Endothelial cell of umbilical vein (primary cell): ENCODE measurements at regions not wholly inside any gene's neighbourhood (a gene's known extent, or its start where the extent isn't known, plus 50 kb on each side); places are given as distances from the start of the nearest gene placed in this dataset.

Source experiments
- BruUV-seq: library from RNA; stranded (reverse); fragments of 400-500 nt; replicated peaks from 2 replicates; lab custom pipeline; 2021; lab: Mats Ljungman, UMichigan
- CTCF ChIA-PET: fragments of 300-600, 350-600 bp; sonication (Branson Sonifier 250); formaldehyde crosslinking; loops from one replicate; lab custom pipeline; 2021; ENCODE audit warnings: antibody characterized with exemption, inconsistent platforms; lab: Charles Lee
- POLR2A ChIA-PET: fragments of 300-600, 350-600 bp; sonication (Branson Sonifier 250); formaldehyde crosslinking; loops from one replicate; lab custom pipeline; 2021; ENCODE audit warnings: antibody characterized with exemption, inconsistent platforms; lab: Charles Lee
- DNase-seq: peaks from one replicate; pipeline ENCODE4 v3.0.0-alpha.2; 2011; ENCODE audit warnings: low read depth, low spot score
- FAIRE-seq: peaks from 2 replicates; lab custom pipeline; 2011; peaks lifted over from hg19 to GRCh38; lab: Jason Lieb, UNC
- H2AFZ ChIP-seq: 2 replicates; pipeline ENCODE4 v1.6.0; 2012; ENCODE audit warnings: low read depth, low read length, control low read depth, inconsistent platforms
- H3K27ac ChIP-seq: 2 replicates; pipeline ENCODE4 v1.5.1; 2011; ENCODE audit warnings: low read depth, mild to moderate bottlenecking, control low read depth, low read length, moderate library complexity; ENCODE audit not compliant: insufficient read depth
- H3K27me3 ChIP-seq, 2 experiments: 2 replicates each; pipeline versions ENCODE4 v1.6.0 to v1.6.1; 2011; ENCODE audit warnings: low read length in 2 of 2, mixed read lengths in 1 of 2; ENCODE audit not compliant: control insufficient read depth in 2 of 2, insufficient read depth in 2 of 2
- H3K36me3 ChIP-seq, 2 experiments: 2 replicates in 1 of 2; 3 replicates in 1 of 2; pipeline ENCODE4 v1.5.1; 2011; ENCODE audit warnings: low read length in 2 of 2, mild to moderate bottlenecking in 1 of 2, moderate library complexity in 1 of 2; ENCODE audit not compliant: control insufficient read depth in 2 of 2, insufficient read depth in 2 of 2; ENCODE audit errors: extremely low read depth in 1 of 2
- H3K4me1 ChIP-seq: 3 replicates; pipeline ENCODE4 v1.5.1; 2011; ENCODE audit warnings: mild to moderate bottlenecking, low read length; ENCODE audit not compliant: control insufficient read depth, insufficient read depth; ENCODE audit errors: extremely low read depth
- H3K4me2 ChIP-seq: 2 replicates; pipeline ENCODE4 v1.6.1; 2011; ENCODE audit warnings: low read length, control low read depth, mixed read lengths; ENCODE audit not compliant: insufficient read depth
- H3K4me3 ChIP-seq, 3 experiments: fragments of 200-600 bp in 1 of 3; sonication (generic), shearing (Covaris generic) in 1 of 3; replicated peaks in 1 of 3; 2 replicates each; pipeline ENCODE4 v1.5.1; 2011 to 2016; ENCODE audit warnings: control low read depth in 3 of 3, low read length in 3 of 3, mild to moderate bottlenecking in 2 of 3, inconsistent platforms in 1 of 3, low read depth in 1 of 3, moderate library complexity in 1 of 3; ENCODE audit not compliant: insufficient read depth in 1 of 3
- H3K79me2 ChIP-seq: 2 replicates; pipeline ENCODE4 v1.6.0; 2012; ENCODE audit warnings: low read length, inconsistent platforms; ENCODE audit not compliant: control insufficient read depth, insufficient read depth
- H3K9ac ChIP-seq: replicated peaks from 2 replicates; pipeline ENCODE3; 2011; ENCODE audit warnings: low read length, control low read depth; ENCODE audit not compliant: insufficient read depth; ENCODE audit errors: extremely low read depth
- H3K9me1 ChIP-seq: replicated peaks from 3 replicates; pipeline ENCODE4 v1.6.0; 2011; ENCODE audit warnings: mild to moderate bottlenecking, low read length; ENCODE audit not compliant: control insufficient read depth, insufficient read depth; ENCODE audit errors: extremely low read depth
- H3K9me3 ChIP-seq: replicated peaks from 2 replicates; pipeline ENCODE4 v1.5.1; 2012; ENCODE audit warnings: low read length, inconsistent platforms; ENCODE audit not compliant: control insufficient read depth, insufficient read depth
- H4K20me1 ChIP-seq: replicated peaks from 2 replicates; pipeline ENCODE3; 2011; ENCODE audit warnings: mild to moderate bottlenecking, low read length; ENCODE audit not compliant: control insufficient read depth, insufficient read depth; ENCODE audit errors: extremely low read depth
- CTCF ChIP-seq, 2 donors: IDR thresholded peaks; 1 replicate in 1 of 2; 2 replicates in 1 of 2; pipeline ENCODE4 v1.5.1; 2011; ENCODE audit warnings: low read length in 2 of 2, mild to moderate bottlenecking in 2 of 2, moderate library complexity in 2 of 2, control low read depth in 1 of 2, inconsistent platforms in 1 of 2, low read depth in 1 of 2; ENCODE audit not compliant: insufficient read depth in 1 of 2; ENCODE audit errors: extremely low read depth in 1 of 2
- EZH2 ChIP-seq: IDR thresholded peaks from 2 replicates; pipeline ENCODE4 v1.6.1; 2012; ENCODE audit warnings: borderline replicate concordance, low read depth, mild to moderate bottlenecking, moderate library complexity, low read length, inconsistent platforms; ENCODE audit not compliant: severe bottlenecking
- FOS ChIP-seq: IDR thresholded peaks from 2 replicates; pipeline ENCODE4 v1.6.1; 2011; ENCODE audit warnings: mild to moderate bottlenecking, low read length, moderate library complexity, borderline replicate concordance; ENCODE audit not compliant: insufficient read depth
- GATA2 ChIP-seq: IDR thresholded peaks from 2 replicates; pipeline ENCODE4 v1.7.0; 2011; ENCODE audit warnings: low read depth, mild to moderate bottlenecking, moderate library complexity, mixed read lengths, low read length; ENCODE audit not compliant: insufficient read length, insufficient read depth
- JUN ChIP-seq: IDR thresholded peaks from 2 replicates; pipeline ENCODE4 v1.6.1; 2011; ENCODE audit warnings: borderline replicate concordance, low read depth; ENCODE audit not compliant: insufficient read length, insufficient read depth
- MAX ChIP-seq: IDR thresholded peaks from 2 replicates; pipeline ENCODE4 v1.6.1; 2011; ENCODE audit not compliant: insufficient read depth, insufficient read length
- MYC ChIP-seq: IDR thresholded peaks from one replicate; pipeline ENCODE4 v1.6.1; 2011; ENCODE audit warnings: mild to moderate bottlenecking, low read depth, low read length
- POLR2A ChIP-seq: IDR thresholded peaks from 2 replicates; pipeline ENCODE4 v1.6.1; 2012; ENCODE audit warnings: low read depth, mild to moderate bottlenecking, control low read depth, low read length
- POLR2AphosphoS5 ChIP-seq: IDR thresholded peaks from 2 replicates; pipeline ENCODE4 v1.6.1; 2012; ENCODE audit warnings: low read depth, mild to moderate bottlenecking, control low read depth, low read length, moderate library complexity; ENCODE audit not compliant: insufficient read depth
- dilution Hi-C: fragments of 300-500 bp; cut with MboI; formaldehyde crosslinking; loops from one replicate; pipeline ENCODE4 v1.15.0; 2019; ENCODE audit warnings: low sequenced_read_pairs; ENCODE audit not compliant: extremely low pct_ligation_motif_present
- intact Hi-C: fragments of 100-400 bp; cut with micrococcal nuclease; formaldehyde crosslinking; loops from one replicate; pipeline ENCODE4 v1.10.0; 2022

DNA sequence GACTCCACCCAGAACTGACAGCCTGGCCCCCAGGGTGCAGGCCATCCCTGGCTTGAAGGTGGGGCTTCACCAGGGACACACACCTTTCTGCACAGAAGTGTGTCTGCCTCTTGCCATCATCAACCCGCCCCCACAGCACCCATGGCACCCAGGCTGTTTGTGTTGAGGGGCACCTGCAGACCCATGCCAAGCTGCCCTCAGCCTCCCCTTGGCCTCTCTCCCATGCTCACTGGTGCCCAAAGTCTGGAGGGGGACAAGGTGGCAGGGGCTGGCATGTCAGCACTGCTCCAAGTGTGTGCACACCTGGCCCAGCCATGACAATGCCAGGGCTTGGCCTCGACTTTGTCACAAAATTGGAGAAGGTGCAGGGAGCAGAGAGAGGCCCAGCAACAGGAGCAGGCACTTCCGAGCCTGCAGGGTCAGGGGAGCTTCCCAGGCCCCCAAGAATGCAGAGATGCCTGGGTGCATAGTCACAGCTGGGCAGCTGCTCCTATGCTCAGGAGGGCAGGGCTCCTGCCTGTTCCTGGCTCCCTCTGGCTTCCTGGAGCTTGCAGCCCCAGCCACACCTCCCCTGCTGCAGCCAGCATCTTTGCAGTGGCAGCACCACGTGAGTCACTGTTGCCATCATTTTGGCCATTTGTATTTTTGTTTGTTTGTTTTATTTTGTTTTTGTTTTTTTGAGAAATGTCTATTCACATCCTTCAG is 280.6 kb upstream of the UBE2E3 start:
- Histone ChIP-seq H3K36me3 (no peaks in the 10 kb centered on the region), H4K20me1 (no peaks in the 10 kb centered on the region), H3K27me3 (no peaks in the 10 kb centered on the region), H3K4me1 (no peaks in the 10 kb centered on the region), H3K4me3 (no peak overlapping the region), H3K79me2 (no peaks in the 10 kb centered on the region), H3K27ac (no peak overlapping the region), H2AFZ (no peak overlapping the region), H3K4me2 (no peak overlapping the region), H3K9ac (no peak overlapping the region), H3K9me1 (no peaks in the 10 kb centered on the region), H3K9me3 (no peaks in the 10 kb centered on the region)
- FAIRE-seq (no peak), DNase-seq (no peak)
- POLR2A ChIA-PET: no interaction called here
- dilution Hi-C loops: no loop called here
- CTCF ChIA-PET: no interaction called here
- intact Hi-C loops: no loop called here
- TF ChIP-seq GATA2 (no peak), POLR2AphosphoS5 (no peak), MYC (no peak), CTCF (IDR thresholded peaks at IDR 0.05; ENCODE audit: extremely low read depth in 1 of 2, insufficient read depth in 1 of 2, low read depth in 1 of 2, low read length in 2 of 2) (no peak), EZH2 (no peak), FOS (no peak), POLR2A (no peak), MAX (no peak), JUN (no peak)
- BruUV-seq: no TSS peak
